ENCODE measurements at regions not wholly inside any gene's neighbourhood (a gene's known extent, or its start where the extent isn't known, plus 50 kb on each side); places are given as distances from the start of the nearest gene placed in this dataset.

GRCh38 chr6:12348530-12349511 lies 58.7 kb downstream of the EDN1 start:
- H3K36me3 ChIP-seq (ENCODE audit: control insufficient read depth, insufficient read depth, low read length) = no peaks in the 10 kb centered on the region
- H3K27ac ChIP-seq = no peak overlapping the region
- no peaks in the 10 kb centered on the region for H3K9me3 ChIP-seq (ENCODE audit: control insufficient read depth, low read length)
- TF ChIP-seq CTCF (IDR thresholded peaks at IDR 0.05) = no peak
- H3K79me2 ChIP-seq = no peaks in the 10 kb centered on the region
- no peaks in the 10 kb centered on the region for H3K27me3 ChIP-seq (ENCODE audit: control insufficient read depth, insufficient read depth, low read length)
- H2AFZ ChIP-seq = no peak overlapping the region
- H3K4me3 ChIP-seq (ENCODE audit: low read depth, low read length) = no peak overlapping the region
- no peaks in the 10 kb centered on the region for H3K4me1 ChIP-seq
- no peak overlapping the region for H3K4me2 ChIP-seq (ENCODE audit: low read length)
- no peak overlapping the region for H3K9ac ChIP-seq

- Histone ChIP-seq H3K36me3 (ENCODE audit: control insufficient read depth, insufficient read depth, low read length) (no peaks in the 10 kb centered on the region), H3K79me2 (no peaks in the 10 kb centered on the region), H3K4me2 (ENCODE audit: low read length) (no peak overlapping the region), H3K27me3 (ENCODE audit: control insufficient read depth, insufficient read depth, low read length) (no peaks in the 10 kb centered on the region), H3K9ac (no peak overlapping the region), H3K4me1 (no peaks in the 10 kb centered on the region), H3K27ac (no peak overlapping the region), H3K4me3 (ENCODE audit: low read depth, low read length) (no peak overlapping the region), H3K9me3 (ENCODE audit: control insufficient read depth, low read length) (no peaks in the 10 kb centered on the region), H2AFZ (no peak overlapping the region)
- no peak for TF ChIP-seq CTCF (IDR thresholded peaks at IDR 0.05)
These were observed 60.5 kb downstream of the EDN1 start for GRCh38 chr6:12350644-12351170.

GRCh38 chr6:12351672-12352071 lies 61.5 kb downstream of the EDN1 start:
- H2AFZ ChIP-seq = no peak overlapping the region
- H3K9ac ChIP-seq = no peak overlapping the region
- no peak for TF ChIP-seq CTCF (IDR thresholded peaks at IDR 0.05)
- no peaks in the 10 kb centered on the region for H3K27me3 ChIP-seq (ENCODE audit: control insufficient read depth, insufficient read depth, low read length)
- H3K9me3 ChIP-seq (ENCODE audit: control insufficient read depth, low read length) = no peaks in the 10 kb centered on the region
- no peak overlapping the region for H3K4me3 ChIP-seq (ENCODE audit: low read depth, low read length)
- no peaks in the 10 kb centered on the region for H3K79me2 ChIP-seq
- no peaks in the 10 kb centered on the region for H3K36me3 ChIP-seq (ENCODE audit: control insufficient read depth, insufficient read depth, low read length)
- H3K27ac ChIP-seq = no peak overlapping the region
- H3K4me1 ChIP-seq = no peaks in the 10 kb centered on the region
- no peak overlapping the region for H3K4me2 ChIP-seq (ENCODE audit: low read length)

- no peak overlapping the region for H3K27ac ChIP-seq
- no peaks in the 10 kb centered on the region for H3K4me1 ChIP-seq
- no peaks in the 10 kb centered on the region for H3K79me2 ChIP-seq
These were observed 63.6 kb downstream of the EDN1 start for GRCh38 chr6:12353731-12354130.

More at GRCh38 chr6:12353731-12354130, 63.6 kb downstream of the EDN1 start:
- no peak overlapping the region for H3K4me3 ChIP-seq (ENCODE audit: low read depth, low read length)
- no peak for TF ChIP-seq CTCF (IDR thresholded peaks at IDR 0.05)
- no peaks in the 10 kb centered on the region for H3K27me3 ChIP-seq (ENCODE audit: control insufficient read depth, insufficient read depth, low read length)
- H3K36me3 ChIP-seq (ENCODE audit: control insufficient read depth, insufficient read depth, low read length) = no peaks in the 10 kb centered on the region
- H3K9ac ChIP-seq = no peak overlapping the region
- no peaks in the 10 kb centered on the region for H3K9me3 ChIP-seq (ENCODE audit: control insufficient read depth, low read length)
- H2AFZ ChIP-seq = no peak overlapping the region
- H3K4me2 ChIP-seq (ENCODE audit: low read length) = no peak overlapping the region
